ENCODE measurements at regions not wholly inside any gene's neighbourhood (a gene's known extent, or its start where the extent isn't known, plus 50 kb on each side); places are given as distances from the start of the nearest gene placed in this dataset.

GRCh38 chr13:80572308-80572922 lies 231.5 kb upstream of the SPRY2 start:
- no peak overlapping the region for H2BK12ac ChIP-seq (ENCODE audit: low read length)
- no peak overlapping the region for H2BK15ac ChIP-seq (ENCODE audit: low read length)
- H2BK5ac ChIP-seq (ENCODE audit: low read length) = no peak overlapping the region
- H3K27me3 ChIP-seq (ENCODE audit: control insufficient read depth in 3 of 3, insufficient read depth in 3 of 3, low read depth in 1 of 3, low read length in 3 of 3) = no peaks in the 10 kb centered on the region
- H2AFZ ChIP-seq (ENCODE audit: low read length) = no peak overlapping the region
- H4K91ac ChIP-seq (ENCODE audit: low read depth, low read length, poor library complexity) = no peak overlapping the region
- no peak for DNase-seq (ENCODE audit: low spot score)
- H3K4me2 ChIP-seq (ENCODE audit: insufficient read depth, low read length, poor library complexity, severe bottlenecking) = no peak overlapping the region
- no peak overlapping the region for H4K8ac ChIP-seq (ENCODE audit: low read depth, low read length)
- no peaks in the 10 kb centered on the region for H3K4me1 ChIP-seq (ENCODE audit: control insufficient read depth in 2 of 2, insufficient read depth in 1 of 2, low read depth in 1 of 2, low read length in 2 of 2)
- WGBS, 2 donors (ENCODE audit: extremely low coverage in 2 of 2, insufficient read length in 2 of 2, insufficient replicate concordance in 1 of 2) = no CpG with 5 or more reads among the region's 4 CpGs
- no peak overlapping the region for H3K23ac ChIP-seq (ENCODE audit: low read depth, low read length, poor library complexity)
- no peak overlapping the region for H3K4ac ChIP-seq (ENCODE audit: low read length)
- no peaks in the 10 kb centered on the region for H3K9me3 ChIP-seq (replicated peaks in 1 of 2; ENCODE audit: control insufficient read depth in 2 of 2, insufficient read depth in 1 of 2, low read depth in 1 of 2, low read length in 2 of 2)
- H3K9ac ChIP-seq (ENCODE audit: low read depth, low read length, poor library complexity) = no peak overlapping the region
- H3K18ac ChIP-seq (ENCODE audit: low read length) = no peak overlapping the region
- H3K79me1 ChIP-seq (ENCODE audit: low read depth, low read length) = no peaks in the 10 kb centered on the region
- no peak overlapping the region for H2BK120ac ChIP-seq (ENCODE audit: low read depth, low read length)
- H3K27ac ChIP-seq (replicated peaks; ENCODE audit: low read length) = no peak overlapping the region
- no peak overlapping the region for H3K14ac ChIP-seq (ENCODE audit: low read length)
- no peak overlapping the region for H2AK5ac ChIP-seq (ENCODE audit: low read depth, low read length)
- H3K4me3 ChIP-seq (ENCODE audit: low read length in 2 of 2) = no peak overlapping the region
- no peaks in the 10 kb centered on the region for H3K36me3 ChIP-seq (replicated peaks in 1 of 2; ENCODE audit: control insufficient read depth in 2 of 2, insufficient read depth in 2 of 2, low read length in 2 of 2)

GRCh38 chr13:80571346-80572307 lies 230.7 kb upstream of the SPRY2 start:
- Histone ChIP-seq H3K9me3 (replicated peaks in 1 of 2; ENCODE audit: control insufficient read depth in 2 of 2, insufficient read depth in 1 of 2, low read depth in 1 of 2, low read length in 2 of 2) (no peaks in the 10 kb centered on the region), H2BK15ac (ENCODE audit: low read length) (no peak overlapping the region), H3K4ac (ENCODE audit: low read length) (no peak overlapping the region), H3K9ac (ENCODE audit: low read depth, low read length, poor library complexity) (no peak overlapping the region), H3K36me3 (replicated peaks in 1 of 2; ENCODE audit: control insufficient read depth in 2 of 2, insufficient read depth in 2 of 2, low read length in 2 of 2) (no peaks in the 10 kb centered on the region), H3K4me1 (ENCODE audit: control insufficient read depth in 2 of 2, insufficient read depth in 1 of 2, low read depth in 1 of 2, low read length in 2 of 2) (no peaks in the 10 kb centered on the region), H3K27ac (replicated peaks; ENCODE audit: low read length) (no peak overlapping the region), H4K91ac (ENCODE audit: low read depth, low read length, poor library complexity) (no peak overlapping the region), H2AFZ (ENCODE audit: low read length) (peak overlapping the region; percentile 22), H3K4me2 (ENCODE audit: insufficient read depth, low read length, poor library complexity, severe bottlenecking) (no peak overlapping the region), H3K79me1 (ENCODE audit: low read depth, low read length) (no peaks in the 10 kb centered on the region), H3K27me3 (ENCODE audit: control insufficient read depth in 3 of 3, insufficient read depth in 3 of 3, low read depth in 1 of 3, low read length in 3 of 3) (no peaks in the 10 kb centered on the region), H3K4me3 (ENCODE audit: low read length in 2 of 2) (no peak overlapping the region), H3K18ac (ENCODE audit: low read length) (no peak overlapping the region), H2AK5ac (ENCODE audit: low read depth, low read length) (no peak overlapping the region), H3K23ac (ENCODE audit: low read depth, low read length, poor library complexity) (no peak overlapping the region), H2BK5ac (ENCODE audit: low read length) (no peak overlapping the region), H2BK120ac (ENCODE audit: low read depth, low read length) (no peak overlapping the region), H4K8ac (ENCODE audit: low read depth, low read length) (no peak overlapping the region), H2BK12ac (ENCODE audit: low read length) (no peak overlapping the region), H3K14ac (ENCODE audit: low read length) (no peak overlapping the region)
- WGBS, 2 donors (ENCODE audit: extremely low coverage in 2 of 2, insufficient read length in 2 of 2, insufficient replicate concordance in 1 of 2) = no CpG with 5 or more reads among the region's 4 CpGs
- no peak for DNase-seq (ENCODE audit: low spot score)

GRCh38 chr13:80563439-80563838 lies 222.5 kb upstream of the SPRY2 start:
- no peak overlapping the region for H3K14ac ChIP-seq (ENCODE audit: low read length)
- WGBS, 2 donors (ENCODE audit: extremely low coverage in 2 of 2, insufficient read length in 2 of 2, insufficient replicate concordance in 1 of 2) = no CpG with 5 or more reads among the region's 4 CpGs
- no peak overlapping the region for H2AFZ ChIP-seq (ENCODE audit: low read length)
- H3K4me2 ChIP-seq (ENCODE audit: insufficient read depth, low read length, poor library complexity, severe bottlenecking) = no peak overlapping the region
- no peak overlapping the region for H3K27ac ChIP-seq (replicated peaks; ENCODE audit: low read length)
- no peak overlapping the region for H2AK5ac ChIP-seq (ENCODE audit: low read depth, low read length)
- H2BK12ac ChIP-seq (ENCODE audit: low read length) = no peak overlapping the region
- H2BK5ac ChIP-seq (ENCODE audit: low read length) = no peak overlapping the region
- H4K91ac ChIP-seq (ENCODE audit: low read depth, low read length, poor library complexity) = no peak overlapping the region
- no peak overlapping the region for H3K9ac ChIP-seq (ENCODE audit: low read depth, low read length, poor library complexity)
- H2BK120ac ChIP-seq (ENCODE audit: low read depth, low read length) = no peak overlapping the region
- no peak overlapping the region for H3K4ac ChIP-seq (ENCODE audit: low read length)
- H3K27me3 ChIP-seq (ENCODE audit: control insufficient read depth in 3 of 3, insufficient read depth in 3 of 3, low read depth in 1 of 3, low read length in 3 of 3) = no peaks in the 10 kb centered on the region
- H3K4me3 ChIP-seq (ENCODE audit: low read length in 2 of 2) = no peak overlapping the region
- no peaks in the 10 kb centered on the region for H3K36me3 ChIP-seq (replicated peaks in 1 of 2; ENCODE audit: control insufficient read depth in 2 of 2, insufficient read depth in 2 of 2, low read length in 2 of 2)
- H3K18ac ChIP-seq (ENCODE audit: low read length) = no peak overlapping the region
- H3K79me1 ChIP-seq (ENCODE audit: low read depth, low read length) = no peaks in the 10 kb centered on the region
- no peaks in the 10 kb centered on the region for H3K9me3 ChIP-seq (replicated peaks in 1 of 2; ENCODE audit: control insufficient read depth in 2 of 2, insufficient read depth in 1 of 2, low read depth in 1 of 2, low read length in 2 of 2)
- no peaks in the 10 kb centered on the region for H3K4me1 ChIP-seq (ENCODE audit: control insufficient read depth in 2 of 2, insufficient read depth in 1 of 2, low read depth in 1 of 2, low read length in 2 of 2)
- no peak for DNase-seq (ENCODE audit: low spot score)
- no peak overlapping the region for H4K8ac ChIP-seq (ENCODE audit: low read depth, low read length)
- no peak overlapping the region for H2BK15ac ChIP-seq (ENCODE audit: low read length)
- no peak overlapping the region for H3K23ac ChIP-seq (ENCODE audit: low read depth, low read length, poor library complexity)

- DNase-seq (ENCODE audit: low spot score) = no peak
- no peaks in the 10 kb centered on the region for H3K27me3 ChIP-seq (ENCODE audit: control insufficient read depth in 3 of 3, insufficient read depth in 3 of 3, low read depth in 1 of 3, low read length in 3 of 3)
These were observed 221.7 kb upstream of the SPRY2 start for GRCh38 chr13:80562433-80563156.

More at GRCh38 chr13:80562433-80563156, 221.7 kb upstream of the SPRY2 start:
- H3K4me2 ChIP-seq (ENCODE audit: insufficient read depth, low read length, poor library complexity, severe bottlenecking) = no peak overlapping the region
- no CpG with 5 or more reads among the region's 4 CpGs for WGBS, 2 donors (ENCODE audit: extremely low coverage in 2 of 2, insufficient read length in 2 of 2, insufficient replicate concordance in 1 of 2)
- no peak overlapping the region for H3K23ac ChIP-seq (ENCODE audit: low read depth, low read length, poor library complexity)
- no peak overlapping the region for H2BK5ac ChIP-seq (ENCODE audit: low read length)
- H4K8ac ChIP-seq (ENCODE audit: low read depth, low read length) = no peak overlapping the region
- H2AK5ac ChIP-seq (ENCODE audit: low read depth, low read length) = no peak overlapping the region
- no peak overlapping the region for H3K4ac ChIP-seq (ENCODE audit: low read length)
- H2BK15ac ChIP-seq (ENCODE audit: low read length) = no peak overlapping the region
- no peak overlapping the region for H4K91ac ChIP-seq (ENCODE audit: low read depth, low read length, poor library complexity)
- no peaks in the 10 kb centered on the region for H3K36me3 ChIP-seq (replicated peaks in 1 of 2; ENCODE audit: control insufficient read depth in 2 of 2, insufficient read depth in 2 of 2, low read length in 2 of 2)
- H3K9ac ChIP-seq (ENCODE audit: low read depth, low read length, poor library complexity) = no peak overlapping the region
- H2BK120ac ChIP-seq (ENCODE audit: low read depth, low read length) = no peak overlapping the region
- H2AFZ ChIP-seq (ENCODE audit: low read length) = peak overlapping the region; percentile 31
- H3K27ac ChIP-seq (replicated peaks; ENCODE audit: low read length) = no peak overlapping the region
- no peaks in the 10 kb centered on the region for H3K9me3 ChIP-seq (replicated peaks in 1 of 2; ENCODE audit: control insufficient read depth in 2 of 2, insufficient read depth in 1 of 2, low read depth in 1 of 2, low read length in 2 of 2)
- no peak overlapping the region for H3K18ac ChIP-seq (ENCODE audit: low read length)
- peaks cover 0 to 3% of the 10 kb centered on the region in 2 donors for H3K4me1 ChIP-seq (ENCODE audit: control insufficient read depth in 2 of 2, insufficient read depth in 1 of 2, low read depth in 1 of 2, low read length in 2 of 2)
- H3K79me1 ChIP-seq (ENCODE audit: low read depth, low read length) = no peaks in the 10 kb centered on the region
- H3K4me3 ChIP-seq (ENCODE audit: low read length in 2 of 2) = no peak overlapping the region
- H3K14ac ChIP-seq (ENCODE audit: low read length) = no peak overlapping the region
- H2BK12ac ChIP-seq (ENCODE audit: low read length) = no peak overlapping the region

Measured in neuronal stem cell (in vitro differentiated cells).